Astrocyte of the spinal cord (primary cell): ENCODE measurements at regions not wholly inside any gene's neighbourhood (a gene's known extent, or its start where the extent isn't known, plus 50 kb on each side); places are given as distances from the start of the nearest gene placed in this dataset.

Experiments
- DNase-seq: peaks from one replicate; pipeline ENCODE4 v3.0.0; 2011; ENCODE audit warnings: low read depth, low spot score
- H3K4me3 ChIP-seq: 2 replicates; pipeline ENCODE4 v1.5.1; 2011; ENCODE audit warnings: low read depth, mild to moderate bottlenecking, low read length, moderate library complexity
- CTCF ChIP-seq: IDR thresholded peaks from 2 replicates; pipeline ENCODE4 v1.5.1; 2012; ENCODE audit warnings: low read depth, mild to moderate bottlenecking, low read length, inconsistent platforms
- in situ Hi-C: cut with HindIII; loops from 2 replicates; pipeline ENCODE4 v1.10.0; 2017; ENCODE audit warnings: low sequenced_read_pairs

- no peak for TF ChIP-seq CTCF
- H3K4me3 ChIP-seq, result no peak overlapping the region
- in situ Hi-C loops, result no loop called here
- no peak for DNase-seq
Measured at GRCh38 chr2:18650221-18650620, 60.9 kb upstream of the NT5C1B start.

GRCh38 chr2:18649502-18650135 is 60.2 kb upstream of the NT5C1B start:
- no peak for TF ChIP-seq CTCF
- H3K4me3 ChIP-seq, result no peak overlapping the region
- in situ Hi-C loops, result no loop called here
- no peak for DNase-seq

GRCh38 chr2:18648161-18648560 is 58.8 kb upstream of the NT5C1B start:
- in situ Hi-C loops, result no loop called here
- no peak for DNase-seq
- H3K4me3 ChIP-seq, result no peak overlapping the region
- TF ChIP-seq CTCF, result no peak

GRCh38 chr2:18647731-18648130 is 58.4 kb upstream of the NT5C1B start:
- in situ Hi-C loops, result no loop called here
- DNase-seq, result no peak
- no peak overlapping the region for H3K4me3 ChIP-seq
- TF ChIP-seq CTCF, result no peak

- no peak for DNase-seq
- in situ Hi-C loops, result no loop called here
- no peak overlapping the region for H3K4me3 ChIP-seq
- no peak for TF ChIP-seq CTCF
Measured at GRCh38 chr2:18645315-18645714, 55.9 kb upstream of the NT5C1B start.

- in situ Hi-C loops, result no loop called here
- H3K4me3 ChIP-seq, result no peak overlapping the region
- no peak for DNase-seq
- TF ChIP-seq CTCF, result no peak
Measured at GRCh38 chr2:18644115-18644462, 54.7 kb upstream of the NT5C1B start.
